Embryonic facial prominence (tissue), 1 donor: ENCODE measurements at regions not wholly inside any gene's neighbourhood (a gene's known extent, or its start where the extent isn't known, plus 50 kb on each side); places are given as distances from the start of the nearest gene placed in this dataset.
"Not testable (repeated sequence)": the region's sequence is repeated elsewhere in the genome, so short reads cannot be mapped to it uniquely, and the experiment has no call there.

Source experiments
- DNase-seq: peaks from one replicate; pipeline ENCODE4 v3.0.0-alpha.2; 2016; ENCODE audit errors: extremely low spot score

DNA sequence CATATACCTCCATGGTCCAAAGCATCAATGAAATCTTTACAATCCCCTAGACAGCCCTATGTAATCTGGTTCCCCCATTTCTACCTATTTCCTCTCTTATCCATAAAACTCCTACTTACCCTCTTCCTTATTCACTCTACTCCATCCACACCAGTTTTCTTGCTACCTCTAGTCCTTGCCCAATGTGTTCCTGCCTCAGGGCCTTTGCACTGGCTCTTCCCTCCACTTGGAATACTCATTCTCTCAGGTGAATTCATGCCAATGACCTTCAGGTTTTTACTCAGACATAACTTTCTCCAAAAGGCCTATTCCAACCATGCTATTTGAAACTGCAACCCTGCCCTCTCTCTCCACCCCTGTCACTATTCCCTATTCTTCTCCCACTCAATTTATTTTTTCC is 138.7 kb upstream of the KRR1 start:
- DNase-seq: no peak

DNA sequence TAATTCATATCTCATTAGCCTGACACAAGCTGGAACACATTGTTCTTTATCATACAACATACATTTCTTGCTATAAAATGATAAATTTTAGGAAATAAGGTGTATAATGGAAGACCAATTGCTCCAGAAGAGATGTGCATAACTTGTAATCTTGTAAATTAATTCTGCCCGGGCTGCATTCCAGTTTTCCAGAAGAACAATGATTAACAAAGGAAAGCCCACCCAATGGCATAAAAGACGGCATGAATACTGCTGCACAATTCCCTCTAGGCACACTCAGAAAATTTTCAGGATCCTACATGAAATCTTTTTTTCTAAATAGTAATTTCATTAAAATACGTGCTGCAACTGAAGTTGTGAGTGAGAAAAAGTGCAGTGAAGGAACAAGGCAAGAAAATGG is 137.4 kb upstream of the KRR1 start:
- no peak for DNase-seq

DNA sequence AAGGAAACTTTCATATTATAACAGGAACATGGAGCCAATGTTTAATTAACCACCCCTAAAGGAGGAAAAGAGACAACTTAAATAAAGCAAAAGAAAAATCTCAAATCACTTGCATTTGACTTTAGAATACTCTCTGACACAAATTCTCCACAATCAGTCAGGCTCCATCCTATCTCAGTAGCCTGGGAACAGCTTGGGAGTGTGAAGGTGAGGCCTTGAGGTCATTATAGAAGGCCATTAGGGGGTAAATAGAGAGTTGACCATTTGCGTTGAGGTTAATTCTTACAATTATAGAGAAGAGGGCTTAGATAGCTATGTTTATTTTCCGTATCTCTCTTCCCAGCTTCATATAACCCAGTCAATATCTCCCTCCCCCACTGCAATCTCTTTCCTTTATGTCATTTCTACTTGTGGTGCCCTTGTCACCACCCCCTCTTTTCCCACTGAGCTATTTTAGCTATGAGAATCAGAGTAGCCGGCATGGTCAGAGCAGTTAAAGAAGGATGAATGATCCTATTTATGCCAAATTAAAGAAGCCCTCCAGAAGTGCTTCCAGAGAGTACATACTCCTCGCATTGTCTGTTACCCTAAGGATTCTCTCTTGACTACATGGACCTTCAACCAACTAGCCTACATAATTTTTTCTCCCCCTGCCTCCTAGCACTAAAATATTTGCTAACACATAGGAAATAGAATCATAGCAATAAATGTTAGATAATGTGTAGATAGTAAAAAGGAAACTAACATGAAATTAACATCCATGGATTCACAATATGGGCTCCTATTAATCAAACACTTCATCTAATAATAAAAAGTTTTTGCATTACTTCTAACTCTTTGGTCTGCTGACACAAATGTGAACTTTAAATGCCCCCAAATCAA is 135.2 kb upstream of the KRR1 start:
- no peak for DNase-seq

DNA sequence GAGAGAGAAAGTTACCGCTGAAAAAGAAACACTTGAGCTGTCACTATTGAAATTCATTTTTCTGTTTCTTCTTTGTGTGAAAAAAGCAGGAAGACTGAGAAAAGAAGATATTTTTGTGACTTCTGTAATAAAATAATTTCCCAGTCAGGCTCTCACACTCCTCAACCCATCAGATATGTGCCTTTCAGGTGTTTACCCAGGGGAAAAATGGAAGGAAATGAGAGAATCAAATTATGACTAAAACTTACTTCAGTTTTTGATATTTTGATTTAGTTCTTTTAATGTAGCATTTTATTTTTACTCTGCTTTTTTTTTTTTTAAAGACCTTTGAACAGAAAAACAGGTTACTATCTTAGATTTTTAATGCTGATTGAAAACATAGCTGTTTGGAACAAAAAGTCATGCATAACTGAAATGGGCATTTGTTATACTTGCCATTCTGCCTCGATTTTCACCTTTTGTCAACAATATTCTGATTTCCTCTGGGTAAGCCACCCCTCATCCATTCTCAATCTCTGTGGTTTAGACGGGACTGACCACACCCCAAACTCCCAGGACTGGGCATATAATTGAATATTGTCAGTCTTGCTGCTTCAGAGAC is 133.2 kb upstream of the KRR1 start:
- DNase-seq: no peak

DNA sequence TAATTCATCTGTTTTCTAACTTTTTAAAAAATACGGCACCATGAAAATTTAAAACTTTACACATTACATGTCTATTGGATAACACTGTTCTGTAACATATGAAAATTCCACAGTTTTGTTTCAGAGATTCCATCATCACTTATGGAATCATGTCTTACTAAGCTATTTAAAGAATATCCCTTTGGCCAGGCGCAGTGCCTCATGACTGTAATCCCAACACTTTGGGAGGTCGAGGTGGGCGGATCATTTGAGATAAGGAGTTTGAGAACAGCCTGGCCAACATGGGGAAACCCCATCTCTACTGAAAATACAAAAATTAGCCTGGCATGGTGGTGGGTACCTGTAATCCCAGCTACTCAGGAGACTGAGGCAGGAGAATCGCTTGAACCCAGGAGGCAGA is 131.7 kb upstream of the KRR1 start:
- DNase-seq: not testable (repeated sequence)

DNA sequence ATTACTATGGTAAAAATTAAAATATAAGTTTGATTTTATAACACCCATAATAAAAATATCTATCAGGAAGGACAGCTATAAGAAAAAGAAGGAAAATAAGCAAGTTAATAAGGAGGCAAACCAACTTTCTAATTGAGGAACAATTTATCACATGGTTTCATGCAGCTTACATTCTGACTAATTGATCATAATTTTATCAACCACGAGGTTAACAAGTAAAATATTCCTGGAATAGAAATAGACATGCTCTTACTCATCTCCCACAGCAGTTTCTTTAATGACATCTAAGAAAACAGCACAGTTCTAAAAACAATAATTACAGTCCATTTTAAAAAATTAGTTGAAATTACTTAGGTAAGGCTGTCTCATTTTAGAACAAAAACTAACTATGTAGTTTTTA is 130.8 kb upstream of the KRR1 start:
- DNase-seq: no peak

DNA sequence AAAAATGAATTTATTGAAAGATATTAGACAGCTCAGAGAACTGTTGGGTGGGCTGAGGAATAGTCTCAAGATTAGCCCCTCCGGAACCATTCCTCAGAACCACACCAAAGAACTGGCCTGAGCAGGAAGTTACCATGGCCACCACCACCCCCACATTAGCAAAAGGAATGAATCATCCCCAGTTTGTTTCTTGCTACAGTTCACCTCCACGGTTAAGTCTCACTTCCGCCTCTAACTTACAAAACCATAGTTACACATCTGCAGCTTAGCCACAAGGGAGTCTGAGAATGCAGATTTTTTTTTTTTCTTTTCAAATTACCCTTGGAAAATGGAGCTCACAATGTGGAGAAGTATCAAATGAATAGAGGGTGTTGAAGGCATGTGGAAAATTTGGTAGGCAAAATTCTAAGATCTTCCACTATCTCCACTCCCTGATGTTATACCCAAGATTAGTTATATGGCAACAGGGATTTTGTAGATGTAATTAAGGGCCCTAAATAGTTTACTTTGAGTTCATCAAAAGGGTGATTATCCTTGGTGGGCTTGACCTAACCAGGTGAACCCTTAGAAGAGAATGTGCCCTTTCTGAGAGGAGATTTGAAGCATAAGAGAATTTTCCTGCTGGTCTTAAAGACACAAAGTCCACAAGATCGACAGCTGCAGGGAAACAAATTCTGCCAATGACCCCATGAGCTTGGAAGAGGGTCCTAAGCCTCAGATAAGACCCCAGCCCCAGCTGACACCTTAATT is 129.8 kb upstream of the KRR1 start:
- DNase-seq: no peak

DNA sequence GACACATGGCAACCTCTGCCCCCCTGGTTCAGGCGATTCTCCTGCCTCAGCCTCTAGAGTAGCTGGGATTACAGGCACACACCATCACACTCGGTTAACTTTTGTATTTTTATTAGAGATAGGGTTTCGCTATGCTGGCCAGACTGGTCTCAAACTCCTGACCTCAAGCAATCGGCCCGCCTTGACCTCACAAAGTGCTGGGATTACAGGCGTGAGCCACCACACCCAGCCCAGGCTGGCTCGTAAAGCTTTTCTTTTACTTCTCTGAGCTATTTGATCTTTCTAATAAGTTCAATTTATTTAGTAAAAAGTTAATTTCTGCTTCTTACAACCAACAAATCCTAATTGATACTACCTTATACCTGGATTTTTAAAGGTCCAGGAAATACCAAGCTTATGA is 127.4 kb upstream of the KRR1 start:
- no peak for DNase-seq

DNA sequence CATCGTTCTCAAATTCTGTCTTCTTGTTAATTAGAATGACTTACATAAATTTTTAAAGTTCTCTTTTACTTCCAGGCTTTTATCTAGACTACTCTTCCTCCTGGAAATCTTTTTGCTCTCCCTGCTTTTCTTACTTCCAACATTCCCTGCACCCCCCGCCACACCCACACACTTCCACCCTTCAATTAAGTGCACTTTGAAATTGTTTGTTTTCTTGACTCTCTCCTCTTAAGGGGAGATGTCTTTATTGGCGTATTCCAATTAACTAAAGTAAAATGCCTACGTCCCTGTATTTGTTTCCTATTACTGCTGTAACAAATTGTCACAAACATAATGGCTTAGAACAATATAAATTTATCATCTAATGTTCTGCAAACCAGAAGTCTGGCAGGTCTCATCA is 125.2 kb upstream of the KRR1 start:
- DNase-seq: no peak

DNA sequence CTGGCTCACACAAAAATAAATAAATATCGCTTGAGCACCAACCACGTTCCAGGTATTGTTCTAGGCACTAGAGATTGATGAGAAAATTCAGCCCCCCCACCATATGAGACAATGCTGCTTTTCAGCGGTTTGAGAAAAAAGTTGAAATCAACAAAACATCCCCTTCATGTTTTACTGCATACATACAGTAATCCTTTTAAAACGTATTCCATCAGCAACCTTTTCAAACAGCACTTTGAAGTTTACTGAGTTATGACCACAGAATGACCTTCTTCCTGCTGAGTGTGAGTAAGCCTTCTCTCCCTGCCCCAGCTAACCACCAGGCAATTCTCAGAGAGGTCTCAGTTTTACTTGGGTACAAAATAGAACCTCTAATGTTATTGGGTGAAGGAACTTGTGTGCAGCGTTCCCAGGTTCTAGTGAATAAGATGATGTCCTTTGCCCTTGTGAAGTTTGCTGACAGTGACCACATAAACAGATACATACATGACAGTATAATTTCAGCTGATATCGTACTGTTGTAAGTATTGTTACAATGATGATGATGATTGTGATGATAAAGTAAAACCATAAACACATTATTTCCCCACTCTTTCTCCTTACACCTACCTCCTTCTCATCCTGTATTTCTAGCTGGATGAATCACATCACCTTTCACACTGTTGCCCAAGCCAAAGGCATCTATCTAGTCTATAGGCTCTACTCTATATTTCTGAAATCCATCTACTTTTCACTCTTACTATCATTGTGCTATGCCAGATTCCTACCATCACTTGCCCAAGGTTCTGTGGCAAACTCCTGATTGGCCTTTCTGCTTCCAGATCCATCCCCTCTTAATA is 124.4 kb upstream of the KRR1 start:
- no peak for DNase-seq

DNA sequence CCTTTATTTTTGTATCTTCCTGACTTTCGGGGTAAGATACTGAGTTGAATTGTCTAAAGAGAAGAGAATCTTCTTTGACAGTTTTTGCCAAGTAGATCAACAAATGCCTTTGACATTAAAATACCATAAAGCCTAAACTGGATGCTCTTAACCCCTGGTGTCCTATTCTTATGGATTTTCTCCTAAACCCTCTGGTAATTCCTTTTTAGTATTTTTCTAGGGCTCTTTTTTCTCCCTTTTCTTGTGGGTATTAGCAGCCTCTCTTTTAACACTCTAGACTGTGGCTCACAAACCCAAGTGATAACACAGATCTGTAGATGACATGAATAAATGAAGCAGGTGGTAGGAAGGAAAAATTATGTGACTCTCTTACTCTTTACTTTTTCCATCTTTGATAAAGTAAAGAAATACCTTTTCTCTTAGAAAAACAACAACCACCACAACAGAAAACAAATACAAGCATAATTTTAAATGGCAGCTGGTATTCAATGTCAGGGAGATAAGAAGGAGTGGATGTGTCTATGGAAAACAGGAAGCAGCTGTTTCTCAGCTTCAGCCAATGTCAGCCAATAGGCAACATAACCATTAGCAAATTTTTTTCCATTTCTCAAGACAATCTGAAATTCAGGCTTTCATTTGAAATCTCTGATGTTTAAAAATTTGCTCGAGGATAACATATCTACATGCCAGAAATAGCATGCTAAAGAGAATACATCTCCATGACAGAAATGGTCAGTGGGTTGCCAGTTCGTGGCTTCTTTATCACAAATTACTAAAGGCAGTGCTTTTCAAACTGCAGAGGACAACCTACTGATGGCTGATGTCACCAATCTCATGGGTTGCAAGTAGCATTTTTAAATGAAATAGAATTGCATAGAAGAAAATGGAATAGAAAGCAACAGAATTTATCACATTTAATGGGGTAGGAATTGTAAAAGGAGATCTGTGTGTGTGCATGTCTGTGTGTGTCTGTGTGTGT is 123.1 kb upstream of the KRR1 start:
- no peak for DNase-seq

DNA sequence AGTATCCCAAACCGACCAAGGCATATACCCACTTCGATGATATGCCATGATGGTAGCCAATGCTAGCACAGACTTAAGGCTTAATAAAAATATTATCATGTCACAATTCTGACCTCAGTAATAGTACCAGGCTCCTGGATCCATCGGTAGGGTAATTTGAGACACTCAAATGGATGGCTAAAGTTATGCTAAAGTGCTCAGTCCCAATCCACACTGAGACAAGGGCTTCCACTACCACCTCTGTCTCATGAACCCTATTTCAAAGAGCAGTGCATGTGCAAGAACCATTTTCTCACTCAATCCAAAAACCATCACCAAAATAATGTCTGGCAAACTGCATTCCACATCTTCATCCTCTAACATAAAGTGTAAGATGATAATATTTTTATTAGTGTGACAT is 122.4 kb upstream of the KRR1 start:
- DNase-seq: no peak

DNA sequence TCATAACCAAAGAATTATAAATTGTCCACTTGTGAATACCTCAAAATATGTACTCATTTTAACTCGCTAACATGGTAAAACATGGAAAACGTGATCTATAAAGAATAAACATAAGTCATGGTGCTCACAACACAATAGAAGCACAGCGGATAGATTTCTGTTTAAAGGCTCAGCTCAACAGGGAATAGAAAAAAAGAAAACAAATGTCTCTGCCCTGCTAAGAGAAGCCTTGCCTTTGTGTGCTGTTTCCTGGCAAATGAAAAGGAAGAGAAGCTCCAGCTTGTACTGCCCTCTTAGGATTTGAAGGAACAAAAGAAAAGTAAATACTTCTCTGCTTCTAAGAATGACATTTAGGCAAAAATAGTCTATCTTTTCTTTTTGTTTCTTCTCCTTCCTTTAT is 121.0 kb upstream of the KRR1 start:
- no peak for DNase-seq

DNA sequence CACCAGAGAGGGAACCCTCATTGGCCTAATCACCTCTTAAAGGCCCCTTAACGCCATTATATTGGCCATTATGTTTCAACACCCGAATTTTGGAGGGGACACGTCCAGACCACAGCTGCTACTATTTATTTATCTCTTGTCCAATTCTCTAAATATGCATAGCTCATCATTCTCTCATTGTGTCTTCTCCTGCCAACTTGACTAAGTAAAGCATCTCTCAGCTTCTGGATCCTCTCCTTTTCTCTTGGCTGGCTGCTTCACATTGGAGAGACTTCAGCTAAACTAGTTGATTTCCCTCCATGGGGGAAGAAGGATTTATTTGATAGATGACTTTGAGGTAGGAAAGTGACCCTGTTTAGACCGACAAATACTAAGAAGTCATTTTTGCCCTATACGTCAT is 120.4 kb upstream of the KRR1 start:
- DNase-seq: no peak

DNA sequence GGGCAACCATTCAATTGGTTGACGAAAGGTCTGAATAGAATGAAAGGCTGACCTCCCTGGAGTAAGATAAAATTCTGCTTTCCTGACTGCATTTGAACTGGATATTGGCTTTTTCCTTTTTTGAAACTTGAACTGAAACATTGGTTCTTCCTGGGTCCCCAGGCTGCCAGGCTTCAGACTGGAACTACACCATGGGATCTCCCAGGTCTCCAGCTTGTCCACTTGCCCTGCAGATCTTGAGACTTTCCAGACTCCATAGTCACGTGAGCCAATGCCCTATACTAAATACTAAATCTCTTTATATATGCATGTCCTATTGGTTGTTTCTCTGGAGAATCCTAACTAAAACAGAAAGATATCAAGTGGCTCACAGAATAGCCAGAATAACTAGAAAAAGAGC is 118.7 kb upstream of the KRR1 start:
- no peak for DNase-seq

DNA sequence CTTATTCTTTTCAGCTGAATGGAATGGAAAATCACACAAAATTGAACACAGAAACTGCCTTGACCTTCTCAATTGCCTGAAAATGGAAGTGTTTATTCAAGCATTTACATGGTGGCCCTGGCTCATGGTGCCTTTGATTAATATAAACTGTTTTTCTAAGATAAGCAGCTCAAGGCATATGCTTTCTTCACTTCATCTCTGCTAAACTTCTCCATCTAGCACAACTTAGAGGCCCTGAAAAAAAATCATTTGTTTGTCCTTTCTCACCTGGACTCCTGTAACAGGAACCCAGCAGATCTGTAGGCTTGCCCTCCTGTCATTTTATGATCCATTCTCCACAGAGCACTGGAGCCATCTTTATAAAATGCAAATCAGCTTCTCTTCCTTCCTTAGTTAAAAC is 117.5 kb upstream of the KRR1 start:
- DNase-seq: no peak

DNA sequence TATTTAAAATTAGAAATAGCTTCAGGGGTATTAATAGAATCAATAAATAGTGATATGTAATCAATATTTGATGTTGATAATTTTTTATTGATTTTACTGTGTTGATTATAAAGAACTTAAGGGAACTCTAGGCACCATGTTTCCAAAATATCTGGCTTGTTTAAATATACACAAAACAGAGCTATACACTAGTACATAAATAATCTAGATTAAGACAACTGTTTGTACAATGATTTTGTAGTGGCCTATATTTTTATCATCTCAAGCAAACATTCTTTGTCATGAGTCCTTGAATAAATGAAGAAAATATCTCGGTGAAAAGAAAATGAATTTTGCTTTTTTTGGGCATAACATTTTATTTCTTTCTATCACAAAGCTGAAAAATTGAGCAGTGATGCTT is 117.1 kb upstream of the KRR1 start:
- no peak for DNase-seq

DNA sequence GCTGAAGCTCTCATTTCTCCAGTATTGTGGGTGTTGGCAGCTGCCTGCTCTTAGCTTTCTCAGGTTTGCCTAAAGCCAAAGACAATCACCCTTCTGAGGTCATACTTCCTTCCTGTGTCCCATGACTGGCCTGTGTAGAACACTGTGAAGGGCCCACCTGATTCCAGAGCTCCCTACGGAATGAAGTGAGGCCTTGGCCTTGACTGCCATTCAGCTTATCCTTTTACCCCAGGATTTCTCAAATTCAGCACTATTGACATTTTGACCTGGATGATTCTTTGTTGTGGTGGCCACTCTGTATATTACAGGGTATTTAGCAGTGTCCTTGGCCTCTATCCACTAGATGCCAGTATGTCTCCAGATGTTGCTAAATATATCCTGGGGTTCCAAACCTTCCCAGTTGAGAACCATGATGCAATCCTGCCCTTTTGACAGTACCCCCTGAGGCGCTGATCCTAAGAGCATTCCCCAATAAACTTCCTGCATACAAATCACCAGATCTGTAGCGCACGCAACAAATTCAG is 112.3 kb upstream of the KRR1 start:
- DNase-seq: no peak

DNA sequence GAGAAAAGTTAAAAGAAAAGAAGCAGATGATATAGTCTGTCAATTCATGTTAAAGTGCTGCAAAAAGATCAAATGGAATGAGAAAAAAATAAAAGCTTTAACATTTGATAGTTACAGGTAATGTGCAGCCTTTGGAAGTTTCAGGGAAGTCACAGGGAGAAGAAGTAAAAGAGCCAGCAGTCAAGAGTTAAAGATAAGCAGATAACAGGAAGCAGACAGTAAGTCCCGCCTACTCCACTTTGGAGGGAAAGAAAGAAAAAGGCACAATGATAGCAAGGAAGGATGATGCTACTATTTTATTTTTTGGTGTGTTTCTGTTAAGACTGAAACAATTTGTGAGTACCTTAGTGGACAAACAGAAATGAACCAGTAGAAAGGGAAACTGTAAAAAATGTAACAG is 111.1 kb upstream of the KRR1 start:
- DNase-seq: no peak

DNA sequence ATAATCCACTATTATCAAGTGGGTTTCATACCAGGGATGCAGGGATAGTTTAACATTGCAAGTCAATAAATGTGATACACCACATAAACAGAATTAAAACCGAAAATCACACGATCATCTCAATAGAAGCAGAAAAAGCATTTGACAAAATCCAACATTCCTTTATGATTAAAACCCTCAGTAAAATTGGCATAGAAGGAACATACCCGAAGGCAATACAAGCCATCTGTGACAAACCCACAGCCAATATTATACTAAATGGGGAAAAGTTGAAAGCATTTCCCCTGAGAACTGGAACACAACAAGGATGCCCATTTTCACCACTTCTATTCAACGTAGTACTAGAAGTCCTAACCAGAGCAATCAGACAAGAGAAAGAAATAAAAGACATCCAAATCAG is 103.0 kb upstream of the KRR1 start:
- DNase-seq: not testable (repeated sequence)

DNA sequence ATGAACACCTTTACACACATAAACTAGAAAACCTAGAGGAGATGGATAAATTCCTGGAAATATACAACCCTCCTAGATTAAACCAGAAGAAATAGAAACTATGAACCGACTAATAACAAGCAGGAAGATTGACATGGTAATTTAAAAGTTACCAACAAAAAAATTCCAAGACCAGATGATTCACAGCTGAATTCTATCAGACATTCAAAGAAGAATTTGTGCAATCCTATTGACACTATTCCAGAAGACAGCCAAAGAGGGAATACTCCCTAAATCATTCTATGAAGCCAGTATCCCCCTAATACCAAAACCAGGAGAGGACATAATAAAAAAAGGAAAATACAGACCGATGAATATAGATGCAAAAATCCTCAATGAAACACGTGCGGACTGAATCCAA is 102.6 kb upstream of the KRR1 start:
- no peak for DNase-seq
